ENCODE measurements at regions not wholly inside any gene's neighbourhood (a gene's known extent, or its start where the extent isn't known, plus 50 kb on each side); places are given as distances from the start of the nearest gene placed in this dataset.

- Histone ChIP-seq H3K4me3 (ENCODE audit: control extremely low read depth in 1 of 5, extremely low read depth in 1 of 5, insufficient read depth in 1 of 5, low read depth in 2 of 5, low read length in 4 of 5) (no peak overlapping the region), H3K9ac (ENCODE audit: low read length) (no peak overlapping the region), H2AFZ (ENCODE audit: insufficient read depth, low read depth, low read length, poor library complexity, severe bottlenecking) (no peak overlapping the region), H4K20me1 (ENCODE audit: control insufficient read depth, insufficient read depth, low read length, poor library complexity, severe bottlenecking) (no peaks in the 10 kb centered on the region), H3K4me1 (ENCODE audit: control insufficient read depth in 2 of 2, insufficient read depth in 2 of 2, low read length in 2 of 2) (no peaks in the 10 kb centered on the region), H3K27ac (ENCODE audit: low read length in 2 of 2) (no peak overlapping the region), H3K36me3 (replicated peaks in 1 of 2; ENCODE audit: control extremely low read depth in 1 of 2, control insufficient read depth in 1 of 2, extremely low read depth in 1 of 2, insufficient read depth in 2 of 2, low read length in 1 of 2) (no peaks in the 10 kb centered on the region), H3K27me3 (replicated peaks in 1 of 4; ENCODE audit: control extremely low read depth in 1 of 4, control insufficient read depth in 3 of 4, insufficient read depth in 4 of 4, low read length in 3 of 4) (no peaks in the 10 kb centered on the region), H3K9me3 (ENCODE audit: control extremely low read depth in 1 of 3, control insufficient read depth in 2 of 3, insufficient read depth in 1 of 3, low read length in 2 of 3) (peaks cover 0 to under 1% (median 0%) of the 10 kb centered on the region in 3 donors), H3K4me2 (replicated peaks; ENCODE audit: low read depth, low read length, poor library complexity, severe bottlenecking) (no peak overlapping the region), H3K79me2 (ENCODE audit: control insufficient read depth, insufficient read depth, low read length) (no peaks in the 10 kb centered on the region)
- no CpG with 5 or more reads among the region's 4 CpGs for WGBS (ENCODE audit: insufficient coverage)
- ChIA-PET CTCF (no interaction called here), POLR2A (no interaction called here)
- intact Hi-C loops (cut with micrococcal nuclease), result no loop called here
- TF ChIP-seq, protein P1, sequence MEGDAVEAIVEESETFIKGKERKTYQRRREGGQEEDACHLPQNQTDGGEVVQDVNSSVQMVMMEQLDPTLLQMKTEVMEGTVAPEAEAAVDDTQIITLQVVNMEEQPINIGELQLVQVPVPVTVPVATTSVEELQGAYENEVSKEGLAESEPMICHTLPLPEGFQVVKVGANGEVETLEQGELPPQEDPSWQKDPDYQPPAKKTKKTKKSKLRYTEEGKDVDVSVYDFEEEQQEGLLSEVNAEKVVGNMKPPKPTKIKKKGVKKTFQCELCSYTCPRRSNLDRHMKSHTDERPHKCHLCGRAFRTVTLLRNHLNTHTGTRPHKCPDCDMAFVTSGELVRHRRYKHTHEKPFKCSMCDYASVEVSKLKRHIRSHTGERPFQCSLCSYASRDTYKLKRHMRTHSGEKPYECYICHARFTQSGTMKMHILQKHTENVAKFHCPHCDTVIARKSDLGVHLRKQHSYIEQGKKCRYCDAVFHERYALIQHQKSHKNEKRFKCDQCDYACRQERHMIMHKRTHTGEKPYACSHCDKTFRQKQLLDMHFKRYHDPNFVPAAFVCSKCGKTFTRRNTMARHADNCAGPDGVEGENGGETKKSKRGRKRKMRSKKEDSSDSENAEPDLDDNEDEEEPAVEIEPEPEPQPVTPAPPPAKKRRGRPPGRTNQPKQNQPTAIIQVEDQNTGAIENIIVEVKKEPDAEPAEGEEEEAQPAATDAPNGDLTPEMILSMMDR (IDR thresholded peaks at IDR 0.05), result no peak
- no peak for TF ChIP-seq EZH2 (IDR thresholded peaks at IDR 0.05; ENCODE audit: borderline replicate concordance, insufficient read depth, low read depth, low read length, poor library complexity, severe bottlenecking)
- no peak overlapping the region for H3K4me3 Mint-ChIP-seq
- DNase-seq, result no peak
- no peaks in the 10 kb centered on the region for H3K27me3 Mint-ChIP-seq
- no peaks in the 10 kb centered on the region for H3K4me1 Mint-ChIP-seq
- H3K9me3 Mint-ChIP-seq (ENCODE audit: insufficient read depth), result peaks cover 4% of the 10 kb centered on the region
- no peak for ATAC-seq (ENCODE audit: low read depth)
- no peak overlapping the region for H3K27ac Mint-ChIP-seq
These were observed 703.6 kb downstream of the SLITRK6 start for GRCh38 chr13:85095418-85096272.

DNA sequence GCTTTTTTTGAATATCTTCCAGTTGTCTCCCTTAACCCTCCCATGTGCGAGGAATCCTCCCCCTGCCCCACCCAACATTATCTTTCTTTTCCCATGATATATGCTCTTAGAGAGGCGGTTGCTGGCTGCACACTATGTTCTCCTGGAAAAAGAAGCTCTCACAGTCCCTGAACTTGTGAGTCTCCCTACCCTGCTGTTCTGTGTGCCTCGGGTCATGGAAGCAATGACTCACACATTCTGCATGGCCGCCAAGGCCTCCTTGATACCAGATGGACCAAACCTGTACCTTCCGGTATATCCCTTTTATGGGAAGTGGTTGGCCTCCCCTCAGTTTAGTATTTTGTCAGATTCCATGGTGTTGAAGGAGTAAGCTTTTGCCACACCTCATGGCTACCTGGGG, 705.4 kb downstream of the SLITRK6 start:
- ATAC-seq (ENCODE audit: low read depth) (no peak), DNase-seq (no peak)
- Mint-ChIP-seq H3K4me3 (no peak overlapping the region), H3K27me3 (no peaks in the 10 kb centered on the region), H3K27ac (no peak overlapping the region), H3K9me3 (ENCODE audit: insufficient read depth) (peaks cover 4% of the 10 kb centered on the region), H3K4me1 (no peaks in the 10 kb centered on the region)
- WGBS (ENCODE audit: insufficient coverage), result 92% methylated on average over 3 of the region's 5 CpGs
- H3K36me3 ChIP-seq (replicated peaks in 1 of 2; ENCODE audit: control extremely low read depth in 1 of 2, control insufficient read depth in 1 of 2, extremely low read depth in 1 of 2, insufficient read depth in 2 of 2, low read length in 1 of 2), result no peaks in the 10 kb centered on the region
- no peaks in the 10 kb centered on the region for H3K27me3 ChIP-seq (replicated peaks in 1 of 4; ENCODE audit: control extremely low read depth in 1 of 4, control insufficient read depth in 3 of 4, insufficient read depth in 4 of 4, low read length in 3 of 4)
- H3K9me3 ChIP-seq (ENCODE audit: control extremely low read depth in 1 of 3, control insufficient read depth in 2 of 3, insufficient read depth in 1 of 3, low read length in 2 of 3), result no peaks in the 10 kb centered on the region
- H3K4me1 ChIP-seq (ENCODE audit: control insufficient read depth in 2 of 2, insufficient read depth in 2 of 2, low read length in 2 of 2), result no peaks in the 10 kb centered on the region
- no peak overlapping the region for H3K4me3 ChIP-seq (ENCODE audit: control extremely low read depth in 1 of 5, extremely low read depth in 1 of 5, insufficient read depth in 1 of 5, low read depth in 2 of 5, low read length in 4 of 5)
- H3K4me2 ChIP-seq (replicated peaks; ENCODE audit: low read depth, low read length, poor library complexity, severe bottlenecking), result no peak overlapping the region
- intact Hi-C loops (cut with micrococcal nuclease), result no loop called here
- no peaks in the 10 kb centered on the region for H3K79me2 ChIP-seq (ENCODE audit: control insufficient read depth, insufficient read depth, low read length)
- no peak overlapping the region for H3K9ac ChIP-seq (ENCODE audit: low read length)
- ChIA-PET CTCF (no interaction called here), POLR2A (no interaction called here)
- no peak overlapping the region for H3K27ac ChIP-seq (ENCODE audit: low read length in 2 of 2)
- TF ChIP-seq, protein P1 (IDR thresholded peaks at IDR 0.05), result no peak
- no peak for TF ChIP-seq EZH2 (IDR thresholded peaks at IDR 0.05; ENCODE audit: borderline replicate concordance, insufficient read depth, low read depth, low read length, poor library complexity, severe bottlenecking)
- no peak overlapping the region for H2AFZ ChIP-seq (ENCODE audit: insufficient read depth, low read depth, low read length, poor library complexity, severe bottlenecking)
- no peaks in the 10 kb centered on the region for H4K20me1 ChIP-seq (ENCODE audit: control insufficient read depth, insufficient read depth, low read length, poor library complexity, severe bottlenecking)

All from B cell (primary cell).